ENCODE measurements at regions not wholly inside any gene's neighbourhood (a gene's known extent, or its start where the extent isn't known, plus 50 kb on each side); places are given as distances from the start of the nearest gene placed in this dataset.

- no peak overlapping the region for H3K4me3 ChIP-seq (ENCODE audit: extremely low read depth in 1 of 4, insufficient read depth in 2 of 4, low read depth in 3 of 4, low read length in 4 of 4)
- H3K9ac ChIP-seq (replicated peaks in 1 of 4; ENCODE audit: extremely low read depth in 1 of 4, low read depth in 3 of 4, low read length in 3 of 4), result no peak overlapping the region
- no peak overlapping the region for H2BK20ac ChIP-seq (ENCODE audit: low read length)
- no peak overlapping the region for H3K4ac ChIP-seq (replicated peaks; ENCODE audit: insufficient read length, low read depth, low read length)
- no peak overlapping the region for H4K8ac ChIP-seq (ENCODE audit: extremely low read depth, insufficient read depth, low read length)
- H2AFZ ChIP-seq (ENCODE audit: low read length), result no peak overlapping the region
- no peak overlapping the region for H2BK5ac ChIP-seq (ENCODE audit: low read depth, low read length)
- no peak overlapping the region for H3K23ac ChIP-seq (ENCODE audit: insufficient read length)
- H3K79me1 ChIP-seq (ENCODE audit: low read depth, low read length), result no peaks in the 10 kb centered on the region
- no peaks in the 10 kb centered on the region for H3K27me3 ChIP-seq (replicated peaks in 1 of 4; ENCODE audit: control insufficient read depth in 3 of 4, extremely low read depth in 1 of 4, insufficient read depth in 3 of 4, low read length in 3 of 4)
- no peaks in the 10 kb centered on the region for H3K4me1 ChIP-seq (replicated peaks in 1 of 4; ENCODE audit: control insufficient read depth in 3 of 4, insufficient read depth in 4 of 4, low read length in 3 of 4)
- WGBS, 2 experiments (ENCODE audit: extremely low coverage in 1 of 2, insufficient coverage in 1 of 2, insufficient read length in 1 of 2, insufficient replicate concordance in 2 of 2, low coverage in 1 of 2, low lambda C conversion rate in 2 of 2, missing lambda C conversion rate in 1 of 2), result 83% methylated on average over 2 of the region's 2 CpGs; no CpG with 5 or more reads in 1 of the 2 experiments
- H3K27ac ChIP-seq (ENCODE audit: low read depth, low read length), result no peak overlapping the region
- TF ChIP-seq ATF2 (IDR thresholded peaks at IDR 0.05; ENCODE audit: low read length), result no peak
- no peak for TF ChIP-seq KDM4A (IDR thresholded peaks at IDR 0.05; ENCODE audit: low read depth, low read length, severe bottlenecking)
- no peak for TF ChIP-seq FOSL1 (IDR thresholded peaks at IDR 0.05; ENCODE audit: insufficient read depth, low read depth, low read length)
- TF ChIP-seq SP1 (IDR thresholded peaks at IDR 0.05; ENCODE audit: low read depth, low read length), result no peak
- no peak for TF ChIP-seq RBBP5 (IDR thresholded peaks at IDR 0.05; ENCODE audit: borderline replicate concordance, low read depth, low read length)
- TF ChIP-seq NANOG (IDR thresholded peaks at IDR 0.05; ENCODE audit: insufficient read depth, low read depth, low read length, poor library complexity, severe bottlenecking), result no peak
- no peak for TF ChIP-seq SAP30 (IDR thresholded peaks at IDR 0.05; ENCODE audit: insufficient read depth, insufficient replicate concordance, low read length)
- TF ChIP-seq EP300 (IDR thresholded peaks at IDR 0.05; ENCODE audit: borderline replicate concordance in 1 of 2, low read depth in 2 of 2, low read length in 2 of 2), result no peak
- H3K23me2 ChIP-seq (ENCODE audit: low read depth, low read length), result no peaks in the 10 kb centered on the region
- DNase-seq (ENCODE audit: low read depth in 1 of 2, low spot score in 2 of 2), result no peak
- no peak overlapping the region for H3K18ac ChIP-seq (ENCODE audit: extremely low read depth, low read length)
- ChIA-PET CTCF (ENCODE audit: partially characterized antibody) (no interaction called here), POLR2A (ENCODE audit: partially characterized antibody) (no interaction called here)
- H2BK12ac ChIP-seq (ENCODE audit: low read depth, low read length), result no peak overlapping the region
- no peaks in the 10 kb centered on the region for H3K9me3 ChIP-seq (ENCODE audit: insufficient read depth in 2 of 2, low read depth in 1 of 2, low read length in 1 of 2)
- H2BK120ac ChIP-seq (replicated peaks; ENCODE audit: low read depth, low read length), result no peak overlapping the region
- no peak overlapping the region for H4K91ac ChIP-seq (replicated peaks; ENCODE audit: insufficient read length, low read length)
- no peak overlapping the region for H3K4me2 ChIP-seq (ENCODE audit: insufficient read depth in 1 of 2, low read depth in 2 of 2, low read length in 2 of 2)
- no peak overlapping the region for H3K56ac ChIP-seq (replicated peaks; ENCODE audit: insufficient read length, low read depth, low read length)
- H2AK5ac ChIP-seq (ENCODE audit: low read depth, low read length), result no peak overlapping the region
- no peak for FAIRE-seq
- no peak overlapping the region for H2BK15ac ChIP-seq (ENCODE audit: low read length)
- H4K5ac ChIP-seq (ENCODE audit: insufficient read length, low read depth, low read length), result no peak overlapping the region
- H3K79me2 ChIP-seq (ENCODE audit: control insufficient read depth in 1 of 2, insufficient read depth in 2 of 2, low read length in 2 of 2), result no peaks in the 10 kb centered on the region
- H4K20me1 ChIP-seq (replicated peaks in 1 of 2; ENCODE audit: control insufficient read depth in 1 of 2, insufficient read depth in 2 of 2, low read length in 2 of 2), result no peaks in the 10 kb centered on the region
- no peak overlapping the region for H3K14ac ChIP-seq (ENCODE audit: insufficient read length)
- no peaks in the 10 kb centered on the region for H3K36me3 ChIP-seq (ENCODE audit: control insufficient read depth in 2 of 4, insufficient read depth in 4 of 4, low read length in 3 of 4)
These were observed 53.3 kb upstream of the ZNF385D start for GRCh38 chr3:21804330-21804729.

Data from H1 (cell line).